ENCODE measurements at regions not wholly inside any gene's neighbourhood (a gene's known extent, or its start where the extent isn't known, plus 50 kb on each side); places are given as distances from the start of the nearest gene placed in this dataset.

DNA sequence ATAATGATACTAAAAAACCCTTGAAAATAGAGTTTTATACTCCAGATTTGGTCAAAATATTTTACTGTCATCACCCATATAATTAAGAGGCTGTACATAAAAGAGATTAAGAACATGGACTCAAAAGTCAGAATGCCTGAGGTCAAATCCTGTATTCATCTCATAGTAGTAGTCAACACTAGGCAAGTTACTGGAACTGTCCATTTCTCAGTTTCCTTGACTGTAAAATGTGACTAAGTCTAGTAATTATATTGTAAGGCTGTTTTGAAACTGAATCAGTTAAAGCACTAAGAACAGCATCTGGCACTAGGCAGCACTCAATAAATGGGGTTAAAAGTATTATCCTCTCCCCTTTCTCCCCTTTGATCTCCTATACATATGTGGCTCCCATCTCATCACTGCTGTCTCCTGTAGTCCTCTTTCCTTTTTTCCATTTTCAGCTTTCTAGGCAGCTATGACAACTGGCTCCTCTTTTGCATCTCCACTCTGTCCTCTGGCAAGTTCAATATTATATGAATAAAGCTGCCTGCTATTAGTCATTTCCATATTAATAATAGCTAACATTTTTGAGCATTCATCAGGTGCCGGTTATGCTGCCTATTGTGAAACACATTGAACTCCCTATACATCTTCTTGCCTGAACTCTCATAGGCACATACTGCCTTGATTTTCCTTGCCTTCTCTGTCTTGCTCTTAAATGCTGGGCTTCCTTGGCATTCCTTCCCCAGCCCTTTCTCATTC is 185.8 kb upstream of the NREP start:
- no peaks in the 10 kb centered on the region for H3K36me3 ChIP-seq (ENCODE audit: control insufficient read depth, insufficient read depth, low read length)
- Mint-ChIP-seq H3K4me1 (no peaks in the 10 kb centered on the region), H3K36me3 (no peaks in the 10 kb centered on the region), H3K4me3 (no peak overlapping the region), H3K27me3 (ENCODE audit: low read depth in 2 of 2) (peaks cover 0 to 3% of the 10 kb centered on the region in 2 donors), H3K27ac (no peak overlapping the region), H3K9me3 (peaks cover 0 to 3% of the 10 kb centered on the region in 2 donors)
- 93% methylated on average over 1 of the region's 1 CpG for WGBS (ENCODE audit: insufficient coverage)
- no peak overlapping the region for H3K4me3 ChIP-seq (ENCODE audit: low read length)
- no peaks in the 10 kb centered on the region for H3K4me1 ChIP-seq (ENCODE audit: control insufficient read depth, insufficient read depth, low read length)
- no peaks in the 10 kb centered on the region for H3K27me3 ChIP-seq (ENCODE audit: control insufficient read depth, insufficient read depth, low read length)
- H3K27ac ChIP-seq (ENCODE audit: low read length) = no peak overlapping the region
- TF ChIP-seq, protein P1, sequence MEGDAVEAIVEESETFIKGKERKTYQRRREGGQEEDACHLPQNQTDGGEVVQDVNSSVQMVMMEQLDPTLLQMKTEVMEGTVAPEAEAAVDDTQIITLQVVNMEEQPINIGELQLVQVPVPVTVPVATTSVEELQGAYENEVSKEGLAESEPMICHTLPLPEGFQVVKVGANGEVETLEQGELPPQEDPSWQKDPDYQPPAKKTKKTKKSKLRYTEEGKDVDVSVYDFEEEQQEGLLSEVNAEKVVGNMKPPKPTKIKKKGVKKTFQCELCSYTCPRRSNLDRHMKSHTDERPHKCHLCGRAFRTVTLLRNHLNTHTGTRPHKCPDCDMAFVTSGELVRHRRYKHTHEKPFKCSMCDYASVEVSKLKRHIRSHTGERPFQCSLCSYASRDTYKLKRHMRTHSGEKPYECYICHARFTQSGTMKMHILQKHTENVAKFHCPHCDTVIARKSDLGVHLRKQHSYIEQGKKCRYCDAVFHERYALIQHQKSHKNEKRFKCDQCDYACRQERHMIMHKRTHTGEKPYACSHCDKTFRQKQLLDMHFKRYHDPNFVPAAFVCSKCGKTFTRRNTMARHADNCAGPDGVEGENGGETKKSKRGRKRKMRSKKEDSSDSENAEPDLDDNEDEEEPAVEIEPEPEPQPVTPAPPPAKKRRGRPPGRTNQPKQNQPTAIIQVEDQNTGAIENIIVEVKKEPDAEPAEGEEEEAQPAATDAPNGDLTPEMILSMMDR (IDR thresholded peaks at IDR 0.05) = no peak
- no peak for ATAC-seq
- DNase-seq = no peak
- intact Hi-C loops (cut with micrococcal nuclease) = no loop called here
- no peaks in the 10 kb centered on the region for H3K9me3 ChIP-seq (ENCODE audit: control insufficient read depth, insufficient read depth, low read length)

DNA sequence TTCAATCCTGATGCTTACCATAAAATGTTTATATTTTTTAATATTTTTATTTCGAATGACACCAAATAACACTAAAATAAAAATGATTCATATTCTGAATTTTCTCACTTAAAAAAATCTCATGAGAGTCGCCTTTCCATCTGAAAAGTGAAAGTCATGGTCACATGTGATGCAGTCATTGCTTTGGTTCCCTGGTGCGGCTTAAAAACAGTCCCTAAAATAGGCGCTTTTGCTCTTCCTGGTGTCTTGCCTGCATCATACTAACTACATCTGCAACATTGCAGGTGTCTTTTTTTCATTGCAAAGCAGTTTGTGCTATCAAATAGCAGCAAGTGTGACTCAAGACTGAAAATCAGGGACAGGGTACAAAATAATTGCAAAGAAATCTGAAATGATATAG is 185.2 kb upstream of the NREP start:
- peaks cover 0 to 3% of the 10 kb centered on the region in 2 donors for H3K9me3 Mint-ChIP-seq

DNA sequence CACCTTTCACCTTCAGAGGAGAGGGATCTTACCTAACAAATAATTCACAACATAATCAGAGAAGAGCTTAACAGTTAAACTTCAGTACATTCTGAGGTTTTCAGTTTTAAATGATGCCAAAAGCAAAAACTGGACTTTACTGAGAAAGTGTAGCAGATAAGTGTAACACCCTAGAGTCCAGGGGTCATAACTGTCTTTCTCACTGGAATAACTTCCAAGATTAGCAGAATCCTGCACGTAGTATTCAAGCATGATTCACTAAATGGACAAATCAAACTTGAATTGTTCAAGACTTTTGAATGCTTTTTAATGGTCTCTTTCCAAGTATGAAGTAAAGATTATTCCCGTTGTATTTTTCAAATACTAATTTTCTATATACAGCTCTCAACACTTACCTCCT is 180.1 kb upstream of the NREP start:
- H3K27ac ChIP-seq (ENCODE audit: low read length) = no peak overlapping the region
- no peak overlapping the region for H3K4me3 ChIP-seq (ENCODE audit: low read length)
- no peaks in the 10 kb centered on the region for H3K9me3 Mint-ChIP-seq
- no peak overlapping the region for H3K27ac Mint-ChIP-seq
- intact Hi-C loops (cut with micrococcal nuclease) = no loop called here
- TF ChIP-seq, protein P1 (IDR thresholded peaks at IDR 0.05) = no peak
- no peak overlapping the region for H3K4me3 Mint-ChIP-seq
- H3K9me3 ChIP-seq (ENCODE audit: control insufficient read depth, insufficient read depth, low read length) = no peaks in the 10 kb centered on the region
- WGBS (ENCODE audit: insufficient coverage) = 83% methylated on average over 2 of the region's 2 CpGs
- no peaks in the 10 kb centered on the region for H3K4me1 Mint-ChIP-seq
- DNase-seq (no peak), ATAC-seq (no peak)
- H3K27me3 Mint-ChIP-seq (ENCODE audit: low read depth in 2 of 2) = peaks cover 4 to 14% of the 10 kb centered on the region in 2 donors
- H3K4me1 ChIP-seq (ENCODE audit: control insufficient read depth, insufficient read depth, low read length) = no peaks in the 10 kb centered on the region
- no peaks in the 10 kb centered on the region for H3K27me3 ChIP-seq (ENCODE audit: control insufficient read depth, insufficient read depth, low read length)
- no peaks in the 10 kb centered on the region for H3K36me3 Mint-ChIP-seq
- H3K36me3 ChIP-seq (ENCODE audit: control insufficient read depth, insufficient read depth, low read length) = no peaks in the 10 kb centered on the region

More for the DNA sequence above, 185.2 kb upstream of the NREP start:
- no peaks in the 10 kb centered on the region for H3K27me3 ChIP-seq (ENCODE audit: control insufficient read depth, insufficient read depth, low read length)
- H3K36me3 ChIP-seq (ENCODE audit: control insufficient read depth, insufficient read depth, low read length) = no peaks in the 10 kb centered on the region
- Mint-ChIP-seq H3K4me1 (no peaks in the 10 kb centered on the region), H3K36me3 (no peaks in the 10 kb centered on the region), H3K27ac (no peak overlapping the region), H3K4me3 (no peak overlapping the region), H3K27me3 (ENCODE audit: low read depth in 2 of 2) (peaks cover 0 to 4% of the 10 kb centered on the region in 2 donors)
- no peak overlapping the region for H3K27ac ChIP-seq (ENCODE audit: low read length)
- TF ChIP-seq, protein P1 (IDR thresholded peaks at IDR 0.05) = no peak
- no peak overlapping the region for H3K4me3 ChIP-seq (ENCODE audit: low read length)
- DNase-seq (no peak), ATAC-seq (no peak)
- 72% methylated on average over 4 of the region's 4 CpGs for WGBS (ENCODE audit: insufficient coverage)
- no peaks in the 10 kb centered on the region for H3K4me1 ChIP-seq (ENCODE audit: control insufficient read depth, insufficient read depth, low read length)
- intact Hi-C loops (cut with micrococcal nuclease) = no loop called here
- no peaks in the 10 kb centered on the region for H3K9me3 ChIP-seq (ENCODE audit: control insufficient read depth, insufficient read depth, low read length)

DNA sequence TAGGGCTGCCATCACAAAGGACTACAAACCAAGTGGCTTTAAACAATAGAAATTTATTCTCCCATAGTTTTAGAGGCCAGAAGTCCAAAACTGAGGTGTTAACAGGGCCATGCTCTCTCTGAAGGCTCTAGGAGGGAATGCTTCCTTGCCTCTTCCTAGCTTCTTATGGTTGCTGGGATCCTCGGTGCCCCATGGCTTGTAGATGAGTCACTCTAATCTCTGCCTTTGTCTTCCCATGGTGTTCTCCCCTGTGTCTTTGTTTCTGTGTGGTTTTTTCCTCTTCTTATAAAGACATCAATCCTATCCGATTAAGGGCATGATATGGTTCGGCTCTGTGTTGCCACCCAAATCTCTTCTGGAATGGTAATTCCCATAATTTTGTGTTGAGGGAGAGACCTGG is 178.8 kb upstream of the NREP start:
- Mint-ChIP-seq H3K27me3 (ENCODE audit: low read depth in 2 of 2) (peaks cover 4 to 14% of the 10 kb centered on the region in 2 donors), H3K4me3 (no peak overlapping the region), H3K9me3 (no peaks in the 10 kb centered on the region), H3K27ac (no peak overlapping the region), H3K36me3 (no peaks in the 10 kb centered on the region), H3K4me1 (no peaks in the 10 kb centered on the region)
- H3K27ac ChIP-seq (ENCODE audit: low read length) = no peak overlapping the region
- no peaks in the 10 kb centered on the region for H3K4me1 ChIP-seq (ENCODE audit: control insufficient read depth, insufficient read depth, low read length)
- WGBS (ENCODE audit: insufficient coverage) = 89% methylated on average over 2 of the region's 3 CpGs
- H3K36me3 ChIP-seq (ENCODE audit: control insufficient read depth, insufficient read depth, low read length) = no peaks in the 10 kb centered on the region
- TF ChIP-seq, protein P1 (IDR thresholded peaks at IDR 0.05) = no peak
- H3K27me3 ChIP-seq (ENCODE audit: control insufficient read depth, insufficient read depth, low read length) = no peaks in the 10 kb centered on the region
- H3K9me3 ChIP-seq (ENCODE audit: control insufficient read depth, insufficient read depth, low read length) = no peaks in the 10 kb centered on the region
- intact Hi-C loops (cut with micrococcal nuclease) = no loop called here
- no peak for DNase-seq
- no peak for ATAC-seq
- no peak overlapping the region for H3K4me3 ChIP-seq (ENCODE audit: low read length)
